Sigmoid colon (tissue), 6 donors: ENCODE measurements at regions not wholly inside any gene's neighbourhood (a gene's known extent, or its start where the extent isn't known, plus 50 kb on each side); places are given as distances from the start of the nearest gene placed in this dataset.

Experiments used
- DNase-seq: peaks from one replicate; pipeline ENCODE4 v3.0.0-alpha.2; 2019
- H3K27ac ChIP-seq, 4 donors: fragments of 200-600 bp; sonication (generic); one replicate each; pipeline ENCODE4 v1.5.1; 2016 to 2019; ENCODE audit warnings: mild to moderate bottlenecking in 1 of 4
- H3K27me3 ChIP-seq, 3 donors: fragments of 200-600 bp; sonication (generic); one replicate each; pipeline ENCODE4 v1.5.1; 2019; ENCODE audit warnings: mild to moderate bottlenecking in 1 of 3
- H3K36me3 ChIP-seq, 4 donors: fragments of 200-600 bp; sonication (generic); one replicate each; pipeline ENCODE4 v1.5.1; 2016 to 2019
- H3K4me1 ChIP-seq, 4 donors: fragments of 200-600 bp; sonication (generic); one replicate each; pipeline ENCODE4 v1.5.1; 2017 to 2019
- H3K4me3 ChIP-seq, 4 donors: fragments of 200-600 bp; sonication (generic); one replicate each; pipeline ENCODE4 v1.5.1; 2017 to 2019; ENCODE audit warnings: mild to moderate bottlenecking in 2 of 4, moderate library complexity in 1 of 4
- H3K9me3 ChIP-seq, 4 donors: fragments of 200-600 bp in 3 of 4; sonication (generic) in 3 of 4; one replicate each; pipeline versions ENCODE4 v1.5.1 to v1.6.1; 2013 to 2019
- EP300 ChIP-seq, 4 donors: sonication (generic); formaldehyde crosslinking; IDR thresholded peaks; one replicate each; pipeline ENCODE4 v1.6.1; 2017; ENCODE audit warnings: antibody characterized with exemption in 4 of 4
- POLR2A ChIP-seq, 2 donors: fragments of 450-650 bp; IDR thresholded peaks; one replicate each; pipeline ENCODE4 v1.6.1; 2016; ENCODE audit warnings: antibody characterized with exemption in 2 of 2, mild to moderate bottlenecking in 2 of 2, moderate library complexity in 2 of 2
- POLR2AphosphoS5 ChIP-seq, 4 donors: sonication (generic); formaldehyde crosslinking; IDR thresholded peaks; one replicate each; pipeline ENCODE4 v1.6.1; 2017; ENCODE audit warnings: antibody characterized with exemption in 4 of 4
- WGBS, 2 donors: extraction: QIAGEN DNeasy Blood & Tissue Kit; methylation state at CpG; one replicate each; pipeline ENCODE4 v1.1.7; 2013; 5-methylcytosine and 5-hydroxymethylcytosine counted together
- intact Hi-C: fragments of 100-400 bp; cut with DNase I; formaldehyde crosslinking; loops from one replicate; pipeline ENCODE4 v1.15.1; 2023
- TF ChIP-seq, protein P1 (sequence below), 4 experiments: fragments of 450-650 bp in 3 of 4; fragments of 200-600 bp in 1 of 4; IDR thresholded peaks; one replicate each; pipeline ENCODE4 v1.5.1; 2016 to 2019; ENCODE audit warnings: antibody characterized with exemption in 4 of 4, mild to moderate bottlenecking in 3 of 4, moderate library complexity in 2 of 4
- donor health status: healthy with polysubstance abuse.
- donor health status: healthy.

DNA sequence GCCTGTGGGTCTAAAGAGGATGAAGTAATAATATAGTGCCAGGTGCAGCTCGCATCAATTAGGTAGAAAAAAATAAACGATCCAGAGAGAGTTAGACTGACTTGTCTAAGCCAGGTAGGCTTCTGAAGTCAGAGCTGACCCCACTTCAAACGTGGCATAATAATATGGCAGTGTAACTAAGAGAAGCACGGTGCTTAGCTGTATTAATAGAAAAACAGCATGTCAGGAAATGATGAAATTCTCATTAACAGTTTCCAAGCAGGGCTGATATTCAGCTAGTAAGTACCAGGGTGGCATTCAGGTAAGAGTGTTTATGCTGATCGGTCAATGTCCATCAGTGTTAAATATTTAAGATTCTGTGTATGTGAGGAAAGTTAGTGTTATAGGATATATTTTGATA, 145.8 kb upstream of the SAMSN1 start:
- H3K27ac ChIP-seq = no peak overlapping the region

DNA sequence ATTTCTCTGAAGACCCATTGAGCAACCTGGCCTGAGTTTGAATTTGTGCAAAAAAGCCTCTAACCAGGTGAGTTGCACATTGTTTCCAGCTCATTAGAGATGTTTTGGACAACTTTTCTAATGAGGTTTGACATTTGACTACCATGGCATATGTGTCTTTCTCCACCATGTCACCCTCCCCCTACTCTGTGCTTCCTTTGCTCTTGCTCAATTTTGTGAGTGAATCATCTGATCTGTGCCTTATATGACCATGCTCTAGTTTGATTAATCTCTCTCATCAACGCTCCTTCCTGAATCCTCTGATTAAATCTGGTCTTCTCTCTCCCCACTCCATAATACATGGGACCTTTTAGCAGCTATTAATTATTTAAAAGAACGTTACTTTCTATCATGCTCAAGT, 144.8 kb upstream of the SAMSN1 start:
- H3K4me3 ChIP-seq = no peak overlapping the region
- no peaks in the 10 kb centered on the region for H3K4me1 ChIP-seq
- DNase-seq = no peak
- no peak overlapping the region for H3K27ac ChIP-seq
- 84 to 86% methylated on average over 2 of the region's 2 CpGs for WGBS, 2 donors
- H3K9me3 ChIP-seq = no peaks in the 10 kb centered on the region
- no peak for TF ChIP-seq EP300 (IDR thresholded peaks at IDR 0.05)
- TF ChIP-seq, protein P1, sequence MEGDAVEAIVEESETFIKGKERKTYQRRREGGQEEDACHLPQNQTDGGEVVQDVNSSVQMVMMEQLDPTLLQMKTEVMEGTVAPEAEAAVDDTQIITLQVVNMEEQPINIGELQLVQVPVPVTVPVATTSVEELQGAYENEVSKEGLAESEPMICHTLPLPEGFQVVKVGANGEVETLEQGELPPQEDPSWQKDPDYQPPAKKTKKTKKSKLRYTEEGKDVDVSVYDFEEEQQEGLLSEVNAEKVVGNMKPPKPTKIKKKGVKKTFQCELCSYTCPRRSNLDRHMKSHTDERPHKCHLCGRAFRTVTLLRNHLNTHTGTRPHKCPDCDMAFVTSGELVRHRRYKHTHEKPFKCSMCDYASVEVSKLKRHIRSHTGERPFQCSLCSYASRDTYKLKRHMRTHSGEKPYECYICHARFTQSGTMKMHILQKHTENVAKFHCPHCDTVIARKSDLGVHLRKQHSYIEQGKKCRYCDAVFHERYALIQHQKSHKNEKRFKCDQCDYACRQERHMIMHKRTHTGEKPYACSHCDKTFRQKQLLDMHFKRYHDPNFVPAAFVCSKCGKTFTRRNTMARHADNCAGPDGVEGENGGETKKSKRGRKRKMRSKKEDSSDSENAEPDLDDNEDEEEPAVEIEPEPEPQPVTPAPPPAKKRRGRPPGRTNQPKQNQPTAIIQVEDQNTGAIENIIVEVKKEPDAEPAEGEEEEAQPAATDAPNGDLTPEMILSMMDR (IDR thresholded peaks at IDR 0.05) = no peak
- TF ChIP-seq POLR2A (IDR thresholded peaks at IDR 0.05) = no peak
- no peak for TF ChIP-seq POLR2AphosphoS5 (IDR thresholded peaks at IDR 0.05)
- intact Hi-C loops = no loop called here
- H3K36me3 ChIP-seq = no peaks in the 10 kb centered on the region
- H3K27me3 ChIP-seq = no peaks in the 10 kb centered on the region

More for the DNA sequence above, 145.8 kb upstream of the SAMSN1 start:
- Histone ChIP-seq H3K4me3 (no peak overlapping the region), H3K36me3 (no peaks in the 10 kb centered on the region), H3K4me1 (no peaks in the 10 kb centered on the region), H3K27me3 (no peaks in the 10 kb centered on the region), H3K9me3 (no peaks in the 10 kb centered on the region)
- DNase-seq = no peak
- 66 to 80% methylated on average over 5 of the region's 5 CpGs for WGBS, 2 donors
- TF ChIP-seq EP300 (IDR thresholded peaks at IDR 0.05) (no peak), POLR2AphosphoS5 (IDR thresholded peaks at IDR 0.05) (no peak)
- intact Hi-C loops = no loop called here

DNA sequence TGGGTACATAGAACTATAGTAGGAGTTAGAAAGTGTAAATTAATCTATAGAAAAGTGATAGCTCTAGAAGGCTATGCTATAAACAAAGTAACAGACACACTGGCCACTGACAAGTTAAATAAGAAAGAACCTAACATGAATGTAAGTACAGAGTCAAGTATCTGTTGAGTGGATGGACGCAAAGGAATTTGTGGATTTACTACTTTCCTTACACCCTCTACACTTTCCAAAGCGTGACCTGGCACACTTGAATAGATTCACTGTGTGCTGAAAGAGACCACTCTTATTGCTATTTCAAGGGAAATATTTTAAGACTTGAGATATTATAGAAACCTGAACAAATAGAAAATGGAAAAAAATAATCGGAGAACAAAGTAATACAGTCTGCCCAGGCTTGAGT, 142.8 kb upstream of the SAMSN1 start:
- TF ChIP-seq POLR2A (IDR thresholded peaks at IDR 0.05) (no peak), POLR2AphosphoS5 (IDR thresholded peaks at IDR 0.05) (no peak), EP300 (IDR thresholded peaks at IDR 0.05) (no peak)
- TF ChIP-seq, protein P1 (IDR thresholded peaks at IDR 0.05) = no peak
- H3K27ac ChIP-seq = no peak overlapping the region
- no peaks in the 10 kb centered on the region for H3K27me3 ChIP-seq
- no peaks in the 10 kb centered on the region for H3K4me1 ChIP-seq
- 96 to 97% methylated on average over 3 of the region's 3 CpGs for WGBS, 2 donors
- no peak for DNase-seq
- no peak overlapping the region for H3K4me3 ChIP-seq
- H3K9me3 ChIP-seq = no peaks in the 10 kb centered on the region
- intact Hi-C loops = no loop called here
- no peaks in the 10 kb centered on the region for H3K36me3 ChIP-seq

DNA sequence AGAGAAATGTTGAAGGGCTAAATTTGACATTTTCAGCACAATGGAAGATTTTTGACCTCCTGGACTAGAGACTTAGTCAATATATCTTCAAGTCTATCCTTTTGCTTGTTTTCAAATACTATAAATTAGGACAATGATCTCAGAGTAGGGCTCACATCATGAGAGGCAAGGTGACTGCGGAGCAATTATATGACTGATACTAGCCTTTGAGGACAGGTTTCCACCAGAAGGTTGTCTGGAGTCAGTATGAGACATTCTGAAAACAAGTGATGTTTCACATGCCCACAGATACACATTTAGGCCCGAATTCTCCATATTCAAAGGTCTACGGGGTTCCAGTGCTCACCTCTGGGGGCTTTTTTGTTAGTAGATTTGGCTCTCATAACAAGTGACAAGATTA, 142.3 kb upstream of the SAMSN1 start:
- no peak for TF ChIP-seq POLR2A (IDR thresholded peaks at IDR 0.05)
- no peak for TF ChIP-seq EP300 (IDR thresholded peaks at IDR 0.05)
- no peak for TF ChIP-seq POLR2AphosphoS5 (IDR thresholded peaks at IDR 0.05)
- TF ChIP-seq, protein P1 (IDR thresholded peaks at IDR 0.05) = no peak
- WGBS, 2 donors = 86 to 95% methylated on average over 3 of the region's 3 CpGs

DNA sequence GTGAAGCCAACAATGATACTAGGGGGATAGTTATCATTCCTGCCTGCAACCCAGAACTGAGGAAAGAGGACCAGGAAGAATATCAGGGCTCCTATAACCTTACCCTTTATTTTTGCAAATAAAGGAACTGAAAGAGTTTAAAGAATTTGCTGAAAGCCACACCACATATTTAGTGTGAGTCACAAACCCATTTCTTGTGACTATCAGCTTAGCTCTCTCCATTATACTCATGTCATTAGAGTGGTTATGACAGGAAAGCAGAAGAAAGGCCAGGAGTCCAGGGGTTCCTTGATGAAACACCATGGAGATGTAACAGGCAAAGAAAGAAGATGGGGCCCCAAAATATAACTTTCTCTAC, 141.1 kb upstream of the SAMSN1 start:
- Histone ChIP-seq H3K27me3 (no peaks in the 10 kb centered on the region), H3K4me1 (no peaks in the 10 kb centered on the region), H3K9me3 (no peaks in the 10 kb centered on the region), H3K4me3 (no peak overlapping the region), H3K27ac (no peak overlapping the region), H3K36me3 (no peaks in the 10 kb centered on the region)
- DNase-seq = no peak
- TF ChIP-seq, protein P1 (IDR thresholded peaks at IDR 0.05) = no peak
- TF ChIP-seq POLR2A (IDR thresholded peaks at IDR 0.05) (no peak), POLR2AphosphoS5 (IDR thresholded peaks at IDR 0.05) (no peak), EP300 (IDR thresholded peaks at IDR 0.05) (no peak)
- intact Hi-C loops = no loop called here

More for the DNA sequence above, 142.3 kb upstream of the SAMSN1 start:
- Histone ChIP-seq H3K4me1 (no peaks in the 10 kb centered on the region), H3K4me3 (no peak overlapping the region), H3K36me3 (no peaks in the 10 kb centered on the region), H3K27ac (no peak overlapping the region), H3K9me3 (no peaks in the 10 kb centered on the region), H3K27me3 (no peaks in the 10 kb centered on the region)
- intact Hi-C loops = no loop called here
- DNase-seq = no peak
